ENCODE measurements at regions not wholly inside any gene's neighbourhood (a gene's known extent, or its start where the extent isn't known, plus 50 kb on each side); places are given as distances from the start of the nearest gene placed in this dataset.

DNA sequence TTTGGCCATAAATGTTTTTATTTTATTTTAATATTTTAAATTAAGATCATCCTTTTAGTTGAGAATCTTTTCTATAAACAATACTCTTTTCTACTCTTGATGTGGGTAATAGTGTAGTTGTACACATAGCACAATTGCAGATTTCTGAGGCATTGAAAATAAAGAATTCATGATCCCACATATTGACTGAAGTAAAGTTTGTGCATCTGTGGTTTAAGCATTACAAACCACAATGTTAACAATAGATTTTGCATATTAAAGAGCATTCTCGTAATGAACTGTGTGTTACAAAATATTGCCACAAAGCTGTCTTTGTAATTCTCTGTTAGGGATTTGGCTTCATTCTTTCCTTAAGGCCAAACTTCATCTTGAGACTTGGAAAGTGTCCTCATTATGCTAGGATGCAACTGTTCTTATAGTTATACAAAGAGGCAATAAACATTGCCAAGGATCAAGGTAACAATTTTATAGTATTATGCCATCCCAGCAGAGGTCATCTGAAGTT lies 256.8 kb downstream of the OLFM3 start:
- Histone ChIP-seq H3K4me2 (no peak overlapping the region), H3K79me2 (ENCODE audit: low read depth) (no peaks in the 10 kb centered on the region), H3K27me3 (no peaks in the 10 kb centered on the region), H3K36me3 (no peaks in the 10 kb centered on the region), H3K27ac (no peak overlapping the region), H3K4me1 (no peaks in the 10 kb centered on the region), H3K9ac (no peak overlapping the region), H3K9me3 (ENCODE audit: low read depth) (no peaks in the 10 kb centered on the region), H3K4me3 (no peak overlapping the region), H2AFZ (replicated peaks) (no peak overlapping the region), H3F3A (ENCODE audit: low read depth) (no peaks in the 10 kb centered on the region), H4K20me1 (ENCODE audit: low read depth) (no peaks in the 10 kb centered on the region)
- Mint-ChIP-seq H3K4me3 (no peak overlapping the region), H3K4me1 (no peaks in the 10 kb centered on the region), H3K27me3 (ENCODE audit: insufficient read depth, low read depth) (no peaks in the 10 kb centered on the region), H3K36me3 (no peaks in the 10 kb centered on the region), H3K9me3 (no peaks in the 10 kb centered on the region), H3K27ac (no peak overlapping the region)
- no peak for TF ChIP-seq EZH2phosphoT487 (IDR thresholded peaks at IDR 0.05)
- TF ChIP-seq EZH2 (IDR thresholded peaks at IDR 0.05): no peak
- TF ChIP-seq, protein P1, sequence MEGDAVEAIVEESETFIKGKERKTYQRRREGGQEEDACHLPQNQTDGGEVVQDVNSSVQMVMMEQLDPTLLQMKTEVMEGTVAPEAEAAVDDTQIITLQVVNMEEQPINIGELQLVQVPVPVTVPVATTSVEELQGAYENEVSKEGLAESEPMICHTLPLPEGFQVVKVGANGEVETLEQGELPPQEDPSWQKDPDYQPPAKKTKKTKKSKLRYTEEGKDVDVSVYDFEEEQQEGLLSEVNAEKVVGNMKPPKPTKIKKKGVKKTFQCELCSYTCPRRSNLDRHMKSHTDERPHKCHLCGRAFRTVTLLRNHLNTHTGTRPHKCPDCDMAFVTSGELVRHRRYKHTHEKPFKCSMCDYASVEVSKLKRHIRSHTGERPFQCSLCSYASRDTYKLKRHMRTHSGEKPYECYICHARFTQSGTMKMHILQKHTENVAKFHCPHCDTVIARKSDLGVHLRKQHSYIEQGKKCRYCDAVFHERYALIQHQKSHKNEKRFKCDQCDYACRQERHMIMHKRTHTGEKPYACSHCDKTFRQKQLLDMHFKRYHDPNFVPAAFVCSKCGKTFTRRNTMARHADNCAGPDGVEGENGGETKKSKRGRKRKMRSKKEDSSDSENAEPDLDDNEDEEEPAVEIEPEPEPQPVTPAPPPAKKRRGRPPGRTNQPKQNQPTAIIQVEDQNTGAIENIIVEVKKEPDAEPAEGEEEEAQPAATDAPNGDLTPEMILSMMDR (IDR thresholded peaks at IDR 0.05): no peak
- DNase-seq (ENCODE audit: low spot score): no peak

DNA sequence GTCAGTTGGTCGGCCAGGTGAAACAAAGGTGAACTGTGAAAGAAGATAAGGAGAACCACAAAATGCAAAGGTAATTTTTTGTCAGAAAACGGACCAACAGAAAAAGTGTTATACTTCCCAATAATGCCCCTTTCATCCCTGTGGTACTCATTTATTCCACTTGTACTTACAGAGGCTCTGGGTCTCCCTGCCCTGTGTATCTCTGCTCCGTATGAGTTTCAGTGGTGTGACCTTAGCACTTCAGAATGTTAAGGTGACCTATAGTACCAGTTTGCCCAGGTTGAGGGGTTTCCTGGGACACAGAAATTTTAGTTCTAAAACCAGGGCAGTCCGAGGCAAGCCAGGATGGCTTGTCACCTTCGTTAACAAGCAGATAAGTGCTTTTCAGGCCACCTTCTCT lies 254.8 kb downstream of the OLFM3 start:
- TF ChIP-seq, protein P1 (IDR thresholded peaks at IDR 0.05): no peak
- TF ChIP-seq EZH2 (IDR thresholded peaks at IDR 0.05): no peak
- TF ChIP-seq EZH2phosphoT487 (IDR thresholded peaks at IDR 0.05): no peak
- Histone ChIP-seq H4K20me1 (ENCODE audit: low read depth) (no peaks in the 10 kb centered on the region), H3K9me3 (ENCODE audit: low read depth) (no peaks in the 10 kb centered on the region), H3K4me2 (no peak overlapping the region), H3K27me3 (no peaks in the 10 kb centered on the region), H3K27ac (no peak overlapping the region), H2AFZ (replicated peaks) (no peak overlapping the region), H3K4me3 (no peak overlapping the region), H3K9ac (no peak overlapping the region), H3K36me3 (no peaks in the 10 kb centered on the region), H3K4me1 (no peaks in the 10 kb centered on the region), H3F3A (ENCODE audit: low read depth) (no peaks in the 10 kb centered on the region), H3K79me2 (ENCODE audit: low read depth) (no peaks in the 10 kb centered on the region)
- no peaks in the 10 kb centered on the region for H3K27me3 Mint-ChIP-seq (ENCODE audit: insufficient read depth, low read depth)
- no peak overlapping the region for H3K4me3 Mint-ChIP-seq
- H3K27ac Mint-ChIP-seq: no peak overlapping the region
- H3K36me3 Mint-ChIP-seq: no peaks in the 10 kb centered on the region
- no peak for DNase-seq (ENCODE audit: low spot score)
- no peaks in the 10 kb centered on the region for H3K9me3 Mint-ChIP-seq
- H3K4me1 Mint-ChIP-seq: no peaks in the 10 kb centered on the region

DNA sequence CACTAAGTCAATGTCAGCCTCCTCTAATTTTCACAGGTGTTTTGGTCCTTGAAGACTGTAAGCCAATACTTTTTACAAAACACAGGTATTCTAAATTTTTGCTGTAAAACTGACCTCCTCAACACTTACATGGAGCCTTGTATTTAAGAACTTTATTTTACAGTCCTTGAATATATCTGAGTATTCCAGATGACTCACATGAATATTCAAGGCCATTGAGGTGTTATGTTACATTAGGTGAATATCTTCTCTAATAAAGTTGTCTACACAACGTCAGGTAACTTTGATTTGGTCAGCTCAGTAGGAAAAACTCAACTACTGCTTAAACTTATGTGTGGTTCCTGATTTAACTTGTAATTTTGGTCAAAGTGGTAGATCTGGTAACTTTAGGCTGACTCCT lies 254.2 kb downstream of the OLFM3 start:
- no peaks in the 10 kb centered on the region for H3K36me3 ChIP-seq
- Mint-ChIP-seq H3K27ac (no peak overlapping the region), H3K27me3 (ENCODE audit: insufficient read depth, low read depth) (no peaks in the 10 kb centered on the region), H3K36me3 (no peaks in the 10 kb centered on the region), H3K9me3 (no peaks in the 10 kb centered on the region), H3K4me3 (no peak overlapping the region), H3K4me1 (no peaks in the 10 kb centered on the region)
- no peaks in the 10 kb centered on the region for H3K9me3 ChIP-seq (ENCODE audit: low read depth)
- no peak overlapping the region for H3K4me2 ChIP-seq
- no peaks in the 10 kb centered on the region for H4K20me1 ChIP-seq (ENCODE audit: low read depth)
- TF ChIP-seq, protein P1 (IDR thresholded peaks at IDR 0.05): no peak
- TF ChIP-seq EZH2phosphoT487 (IDR thresholded peaks at IDR 0.05) (no peak), EZH2 (IDR thresholded peaks at IDR 0.05) (no peak)
- no peak overlapping the region for H3K27ac ChIP-seq
- H3K4me1 ChIP-seq: no peaks in the 10 kb centered on the region
- H2AFZ ChIP-seq (replicated peaks): no peak overlapping the region
- no peak for DNase-seq (ENCODE audit: low spot score)
- H3K4me3 ChIP-seq: no peak overlapping the region
- H3K9ac ChIP-seq: no peak overlapping the region
- no peaks in the 10 kb centered on the region for H3K79me2 ChIP-seq (ENCODE audit: low read depth)
- H3F3A ChIP-seq (ENCODE audit: low read depth): no peaks in the 10 kb centered on the region
- H3K27me3 ChIP-seq: no peaks in the 10 kb centered on the region

Data from neural progenitor cell (in vitro differentiated cells).